D721Med (cell line): ENCODE measurements at regions not wholly inside any gene's neighbourhood (a gene's known extent, or its start where the extent isn't known, plus 50 kb on each side); places are given as distances from the start of the nearest gene placed in this dataset.

Experiments used
- DNase-seq: peaks from one replicate; pipeline ENCODE4 v3.0.0; 2011; ENCODE audit warnings: low spot score; ENCODE audit not compliant: insufficient read length
- FAIRE-seq: peaks from 2 replicates; lab custom pipeline; 2011; peaks lifted over from hg19 to GRCh38; lab: Jason Lieb, UNC
- CTCF ChIP-seq: IDR thresholded peaks from 2 replicates; pipeline ENCODE4 v1.5.1; 2012; ENCODE audit warnings: mild to moderate bottlenecking, control low read depth; ENCODE audit not compliant: insufficient read depth; ENCODE audit errors: missing control alignments

GRCh38 chr14:80403036-80403435 is 191.7 kb upstream of the DIO2 start:
- DNase-seq, result no peak
- no peak for TF ChIP-seq CTCF
- FAIRE-seq, result no peak

- FAIRE-seq (no peak), DNase-seq (no peak)
- TF ChIP-seq CTCF, result no peak
These were observed 183.7 kb upstream of the DIO2 start for GRCh38 chr14:80395031-80395430.

GRCh38 chr14:80393766-80394165 is 182.5 kb upstream of the DIO2 start:
- DNase-seq (no peak), FAIRE-seq (no peak)
- TF ChIP-seq CTCF, result no peak

- no peak for FAIRE-seq
- TF ChIP-seq CTCF, result no peak
- no peak for DNase-seq
These were observed 179.6 kb upstream of the DIO2 start for GRCh38 chr14:80390906-80391305.

GRCh38 chr14:80388980-80389711 is 177.8 kb upstream of the DIO2 start:
- no peak for DNase-seq

GRCh38 chr14:80387563-80387981 is 176.3 kb upstream of the DIO2 start:
- FAIRE-seq, result no peak
- TF ChIP-seq CTCF, result no peak
- no peak for DNase-seq

More at GRCh38 chr14:80388980-80389711, 177.8 kb upstream of the DIO2 start:
- TF ChIP-seq CTCF, result no peak
- no peak for FAIRE-seq

GRCh38 chr14:80385336-80385735 is 174.0 kb upstream of the DIO2 start:
- FAIRE-seq (no peak), DNase-seq (no peak)
- TF ChIP-seq CTCF, result no peak
